ENCODE measurements at regions not wholly inside any gene's neighbourhood (a gene's known extent, or its start where the extent isn't known, plus 50 kb on each side); places are given as distances from the start of the nearest gene placed in this dataset.
"Not testable (repeated sequence)": the region's sequence is repeated elsewhere in the genome, so short reads cannot be mapped to it uniquely, and the experiment has no call there.

GRCh38 chrX:55356609-55357008 lies 91.9 kb upstream of the PAGE3 start:
- TF ChIP-seq, protein P1, sequence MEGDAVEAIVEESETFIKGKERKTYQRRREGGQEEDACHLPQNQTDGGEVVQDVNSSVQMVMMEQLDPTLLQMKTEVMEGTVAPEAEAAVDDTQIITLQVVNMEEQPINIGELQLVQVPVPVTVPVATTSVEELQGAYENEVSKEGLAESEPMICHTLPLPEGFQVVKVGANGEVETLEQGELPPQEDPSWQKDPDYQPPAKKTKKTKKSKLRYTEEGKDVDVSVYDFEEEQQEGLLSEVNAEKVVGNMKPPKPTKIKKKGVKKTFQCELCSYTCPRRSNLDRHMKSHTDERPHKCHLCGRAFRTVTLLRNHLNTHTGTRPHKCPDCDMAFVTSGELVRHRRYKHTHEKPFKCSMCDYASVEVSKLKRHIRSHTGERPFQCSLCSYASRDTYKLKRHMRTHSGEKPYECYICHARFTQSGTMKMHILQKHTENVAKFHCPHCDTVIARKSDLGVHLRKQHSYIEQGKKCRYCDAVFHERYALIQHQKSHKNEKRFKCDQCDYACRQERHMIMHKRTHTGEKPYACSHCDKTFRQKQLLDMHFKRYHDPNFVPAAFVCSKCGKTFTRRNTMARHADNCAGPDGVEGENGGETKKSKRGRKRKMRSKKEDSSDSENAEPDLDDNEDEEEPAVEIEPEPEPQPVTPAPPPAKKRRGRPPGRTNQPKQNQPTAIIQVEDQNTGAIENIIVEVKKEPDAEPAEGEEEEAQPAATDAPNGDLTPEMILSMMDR (IDR thresholded peaks at IDR 0.05): no peak
- Mint-ChIP-seq H3K36me3 (ENCODE audit: low read depth) (no peaks in the 10 kb centered on the region), H3K4me3 (no peak overlapping the region), H3K27me3 (ENCODE audit: insufficient read depth) (no peaks in the 10 kb centered on the region), H3K4me1 (ENCODE audit: low read depth) (no peaks in the 10 kb centered on the region), H3K27ac (no peak overlapping the region), H3K9me3 (peaks cover 9% of the 10 kb centered on the region; the same call in 1 of the 2 replicates)
- DNase-seq: no peak

GRCh38 chrX:55357236-55357635 lies 92.5 kb upstream of the PAGE3 start:
- Mint-ChIP-seq H3K4me1 (ENCODE audit: low read depth) (no peaks in the 10 kb centered on the region), H3K27me3 (ENCODE audit: insufficient read depth) (no peaks in the 10 kb centered on the region), H3K36me3 (ENCODE audit: low read depth) (no peaks in the 10 kb centered on the region), H3K4me3 (no peak overlapping the region), H3K9me3 (peaks cover 9% of the 10 kb centered on the region; the same call in 1 of the 2 replicates), H3K27ac (no peak overlapping the region)
- TF ChIP-seq, protein P1 (IDR thresholded peaks at IDR 0.05): no peak
- no peak for DNase-seq

GRCh38 chrX:55379396-55379795 lies 72.5 kb upstream of the MAGEH1 start:
- H3K9me3 Mint-ChIP-seq: no peaks in the 10 kb centered on the region; the same call in 1 of the 2 replicates
- no peaks in the 10 kb centered on the region for H3K36me3 Mint-ChIP-seq (ENCODE audit: low read depth)
- no peaks in the 10 kb centered on the region for H3K4me1 Mint-ChIP-seq (ENCODE audit: low read depth)
- no peak overlapping the region for H3K27ac Mint-ChIP-seq
- DNase-seq: no peak
- H3K27me3 Mint-ChIP-seq (ENCODE audit: insufficient read depth): no peaks in the 10 kb centered on the region; the same call in 1 of the 2 replicates
- H3K4me3 Mint-ChIP-seq: no peak overlapping the region
- TF ChIP-seq, protein P1 (IDR thresholded peaks at IDR 0.05): no peak

DNA sequence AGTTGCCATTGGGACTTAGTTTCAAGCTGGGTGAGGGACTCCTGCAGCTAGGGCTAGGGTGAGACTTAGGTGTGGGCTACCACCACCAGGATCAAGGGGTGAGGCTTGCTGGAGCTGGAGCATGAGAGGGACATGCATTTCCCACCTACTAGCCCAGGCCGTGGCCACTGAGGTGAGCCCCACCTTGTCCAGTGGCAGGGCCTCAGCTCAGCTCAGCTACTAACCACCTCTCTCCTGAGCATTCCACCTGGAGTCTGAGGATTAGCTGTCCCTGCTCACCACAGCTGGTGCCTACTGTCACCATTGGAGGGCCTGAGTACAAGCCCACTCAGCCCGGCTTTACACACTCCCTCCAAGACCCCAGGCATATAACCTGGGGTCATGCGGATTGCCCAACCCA lies 62.6 kb upstream of the MAGEH1 start:
- TF ChIP-seq, protein P1 (IDR thresholded peaks at IDR 0.05): no peak
- no peaks in the 10 kb centered on the region for H3K4me1 Mint-ChIP-seq (ENCODE audit: low read depth)
- H3K9me3 Mint-ChIP-seq: peaks cover 5% of the 10 kb centered on the region; the same call in 1 of the 2 replicates
- no peak overlapping the region for H3K27ac Mint-ChIP-seq
- H3K4me3 Mint-ChIP-seq: no peak overlapping the region
- H3K27me3 Mint-ChIP-seq (ENCODE audit: insufficient read depth): no peaks in the 10 kb centered on the region
- no peaks in the 10 kb centered on the region for H3K36me3 Mint-ChIP-seq (ENCODE audit: low read depth)
- DNase-seq: no peak

GRCh38 chrX:55396836-55397235 lies 55.1 kb upstream of the MAGEH1 start:
- not testable (repeated sequence) for H3K36me3 Mint-ChIP-seq (ENCODE audit: low read depth); H3K9me3 Mint-ChIP-seq; H3K4me3 Mint-ChIP-seq; H3K27me3 Mint-ChIP-seq (ENCODE audit: insufficient read depth); H3K27ac Mint-ChIP-seq; H3K4me1 Mint-ChIP-seq (ENCODE audit: low read depth); DNase-seq

Measured in HFFc6 (cell line).